Natural killer cell (primary cell): ENCODE measurements at regions not wholly inside any gene's neighbourhood (a gene's known extent, or its start where the extent isn't known, plus 50 kb on each side); places are given as distances from the start of the nearest gene placed in this dataset.
"Not testable (repeated sequence)": the region's sequence is repeated elsewhere in the genome, so short reads cannot be mapped to it uniquely, and the experiment has no call there.

Experiments used
- ATAC-seq, 3 donors: fragments of 150-1000 bp in 2 of 3; fragments of 200-7000 bp in 1 of 3; cut with Tn5 transposase; 1 replicate in 1 of 3; 2 replicates in 2 of 3; pipeline ENCODE4 v1.10.0; 2021; ENCODE audit warnings: mild to moderate bottlenecking in 2 of 3, moderate library complexity in 2 of 3
- DNase-seq, 2 donors: peaks; one replicate each; pipeline versions ENCODE4 v3.0.0 to v3.0.0-alpha.2; 2013 to 2021; ENCODE audit warnings: mixed read lengths in 1 of 2
- H3K27ac ChIP-seq: one replicate; pipeline ENCODE4 v1.5.1; 2013; ENCODE audit warnings: mild to moderate bottlenecking, low read length
- H3K27me3 ChIP-seq: one replicate; pipeline ENCODE4 v1.6.1; 2013; ENCODE audit warnings: low read length; ENCODE audit not compliant: control insufficient read depth, insufficient read depth
- H3K36me3 ChIP-seq: one replicate; pipeline ENCODE4 v1.6.1; 2013; ENCODE audit warnings: low read length; ENCODE audit not compliant: control insufficient read depth, insufficient read depth
- H3K4me1 ChIP-seq: one replicate; pipeline ENCODE4 v1.6.1; 2013; ENCODE audit warnings: low read length; ENCODE audit not compliant: control insufficient read depth, insufficient read depth
- H3K4me3 ChIP-seq: one replicate; pipeline ENCODE4 v1.5.1; 2013; ENCODE audit warnings: low read length
- H3K9me3 ChIP-seq: one replicate; pipeline ENCODE4 v1.6.1; 2013; ENCODE audit warnings: low read length; ENCODE audit not compliant: control insufficient read depth, insufficient read depth
- H3K27ac Mint-ChIP-seq, 2 donors: one replicate each; pipeline ENCODE4 v1.8.0; 2022; ENCODE audit warnings: mild to moderate bottlenecking in 2 of 2, mixed read lengths in 2 of 2, moderate library complexity in 1 of 2
- H3K27me3 Mint-ChIP-seq, 2 donors: one replicate each; pipeline ENCODE4 v1.8.0; 2022; ENCODE audit warnings: low read depth in 2 of 2, mixed read lengths in 2 of 2
- H3K36me3 Mint-ChIP-seq: one replicate; pipeline ENCODE4 v1.8.0; 2022; ENCODE audit warnings: mixed read lengths
- H3K4me1 Mint-ChIP-seq, 2 donors: one replicate each; pipeline ENCODE4 v1.8.0; 2022; ENCODE audit warnings: mixed read lengths in 2 of 2
- H3K4me3 Mint-ChIP-seq: one replicate; pipeline ENCODE4 v1.8.0; 2022; ENCODE audit warnings: mild to moderate bottlenecking, moderate library complexity, mixed read lengths
- H3K9me3 Mint-ChIP-seq, 2 donors: one replicate each; pipeline ENCODE4 v1.8.0; 2022; ENCODE audit warnings: mixed read lengths in 2 of 2
- CTCF ChIP-seq: fragments of 200-600 bp; IDR thresholded peaks from one replicate; pipeline ENCODE4 v1.8.0; 2022; ENCODE audit warnings: antibody characterized with exemption
- WGBS: methylation state at CpG from one replicate; pipeline ENCODE4 v1.1.7; 2013; ENCODE audit warnings: missing lambda C conversion rate; ENCODE audit not compliant: insufficient coverage; 5-methylcytosine and 5-hydroxymethylcytosine counted together
- intact Hi-C: fragments of 100-400 bp; cut with micrococcal nuclease; formaldehyde crosslinking; loops from one replicate; pipeline ENCODE4 v1.14.2; 2022

GRCh38 chr6:23783901-23784300 lies 342.1 kb upstream of the NRSN1 start:
- H3K27ac Mint-ChIP-seq, result no peak overlapping the region

GRCh38 chr6:23784301-23784919 lies 341.6 kb upstream of the NRSN1 start:
- WGBS, result 92% methylated on average over 7 of the region's 7 CpGs

More at GRCh38 chr6:23783901-23784300, 342.1 kb upstream of the NRSN1 start:
- Mint-ChIP-seq H3K4me1 (no peaks in the 10 kb centered on the region), H3K36me3 (no peaks in the 10 kb centered on the region), H3K27me3 (no peaks in the 10 kb centered on the region), H3K4me3 (no peak overlapping the region), H3K9me3 (peaks cover 4 to 6% of the 10 kb centered on the region in 2 donors)
- intact Hi-C loops, result no loop called here
- no peak for DNase-seq
- TF ChIP-seq CTCF, result no peak
- Histone ChIP-seq H3K9me3 (no peaks in the 10 kb centered on the region), H3K36me3 (no peaks in the 10 kb centered on the region), H3K4me3 (no peak overlapping the region), H3K4me1 (no peaks in the 10 kb centered on the region), H3K27me3 (no peaks in the 10 kb centered on the region), H3K27ac (no peak overlapping the region)
- 78% methylated on average over 2 of the region's 2 CpGs for WGBS
- ATAC-seq, result no peak

GRCh38 chr6:23790756-23791155 lies 335.3 kb upstream of the NRSN1 start:
- Mint-ChIP-seq H3K36me3 (no peaks in the 10 kb centered on the region), H3K4me1 (no peaks in the 10 kb centered on the region), H3K27me3 (no peaks in the 10 kb centered on the region), H3K4me3 (no peak overlapping the region), H3K9me3 (peaks cover 8 to 20% of the 10 kb centered on the region in 2 donors), H3K27ac (no peak overlapping the region)
- DNase-seq, result no peak
- no peaks in the 10 kb centered on the region for H3K36me3 ChIP-seq
- ATAC-seq, result no peak
- intact Hi-C loops, result no loop called here
- H3K4me3 ChIP-seq, result no peak overlapping the region
- no peak overlapping the region for H3K27ac ChIP-seq
- no peaks in the 10 kb centered on the region for H3K4me1 ChIP-seq
- WGBS, result 94% methylated on average over 2 of the region's 2 CpGs
- no peaks in the 10 kb centered on the region for H3K27me3 ChIP-seq
- TF ChIP-seq CTCF, result no peak
- H3K9me3 ChIP-seq, result no peaks in the 10 kb centered on the region

More at GRCh38 chr6:23784301-23784919, 341.6 kb upstream of the NRSN1 start:
- ATAC-seq (no peak), DNase-seq (no peak)
- no peaks in the 10 kb centered on the region for H3K4me1 Mint-ChIP-seq
- TF ChIP-seq CTCF, result no peak
- no peaks in the 10 kb centered on the region for H3K27me3 Mint-ChIP-seq
- peaks cover 4 to 6% of the 10 kb centered on the region in 2 donors for H3K9me3 Mint-ChIP-seq
- Histone ChIP-seq H3K4me1 (no peaks in the 10 kb centered on the region), H3K9me3 (no peaks in the 10 kb centered on the region), H3K27me3 (no peaks in the 10 kb centered on the region), H3K36me3 (no peaks in the 10 kb centered on the region), H3K4me3 (no peak overlapping the region), H3K27ac (no peak overlapping the region)
- no peaks in the 10 kb centered on the region for H3K36me3 Mint-ChIP-seq
- no peak overlapping the region for H3K4me3 Mint-ChIP-seq
- no peak overlapping the region for H3K27ac Mint-ChIP-seq
- intact Hi-C loops, result no loop called here

GRCh38 chr6:23797041-23797440 lies 329.0 kb upstream of the NRSN1 start:
- Mint-ChIP-seq H3K4me3 (no peak overlapping the region), H3K27ac (no peak overlapping the region), H3K4me1 (no peaks in the 10 kb centered on the region), H3K9me3 (peaks cover 12 to 23% of the 10 kb centered on the region in 2 donors), H3K36me3 (no peaks in the 10 kb centered on the region), H3K27me3 (no peaks in the 10 kb centered on the region)
- no peaks in the 10 kb centered on the region for H3K9me3 ChIP-seq
- H3K27ac ChIP-seq, result no peak overlapping the region
- no peak for ATAC-seq
- no peaks in the 10 kb centered on the region for H3K4me1 ChIP-seq
- no peak for DNase-seq
- H3K27me3 ChIP-seq, result no peaks in the 10 kb centered on the region
- TF ChIP-seq CTCF, result no peak
- no peaks in the 10 kb centered on the region for H3K36me3 ChIP-seq
- intact Hi-C loops, result no loop called here
- WGBS, result no CpG with 5 or more reads among the region's 1 CpG
- no peak overlapping the region for H3K4me3 ChIP-seq

GRCh38 chr6:23804289-23804688 lies 321.7 kb upstream of the NRSN1 start:
- intact Hi-C loops, H3K4me3 ChIP-seq, H3K9me3 ChIP-seq, DNase-seq, H3K27me3 Mint-ChIP-seq, H3K4me3 Mint-ChIP-seq, H3K4me1 Mint-ChIP-seq, H3K36me3 Mint-ChIP-seq, H3K4me1 ChIP-seq, H3K27ac Mint-ChIP-seq, H3K36me3 ChIP-seq, H3K27ac ChIP-seq, H3K27me3 ChIP-seq, ATAC-seq: not testable (repeated sequence)
- 93% methylated on average over 15 of the region's 15 CpGs for WGBS
- peaks cover 11 to 12% of the 10 kb centered on the region in 2 donors for H3K9me3 Mint-ChIP-seq
